K562 (cell line): ENCODE measurements at regions not wholly inside any gene's neighbourhood (a gene's known extent, or its start where the extent isn't known, plus 50 kb on each side); places are given as distances from the start of the nearest gene placed in this dataset.

Experiments used
- CREBBP ChIP-seq: IDR thresholded peaks from one replicate; pipeline ENCODE4 v1.6.1; 2012; ENCODE audit warnings: low read depth, mild to moderate bottlenecking, control low read depth, inconsistent platforms, low read length
- MAFF ChIP-seq: IDR thresholded peaks from 2 replicates; pipeline ENCODE4 v1.6.1; 2012; ENCODE audit warnings: low read length, improper control_type of control experiment
- SETDB1 ChIP-seq: IDR thresholded peaks from one replicate; pipeline ENCODE4 v1.6.1; 2012; ENCODE audit warnings: low read length, control low read depth, inconsistent platforms
- ZFP30 ChIP-seq: fragments of 250-450 bp; sonication (Bioruptor Pico); IDR thresholded peaks from 2 replicates; pipeline ENCODE4 v1.8.0; 2022; ENCODE audit warnings: moderate library complexity, mild to moderate bottlenecking, inconsistent platforms, borderline replicate concordance
- ZHX1 ChIP-seq: fragments of 150-350 bp; conservative IDR thresholded peaks from 2 replicates; pipeline ENCODE4 v1.6.1; 2014; ENCODE audit warnings: low read length
- ZNF253 ChIP-seq: fragments of 250-450 bp; sonication (Bioruptor Pico); conservative IDR thresholded peaks from 2 replicates; pipeline ENCODE4 v1.6.1; 2021; ENCODE audit warnings: mild to moderate bottlenecking
- TF ChIP-seq, protein P1 (sequence below): fragments of 200-800 bp; sonication (Bioruptor generic); IDR thresholded peaks from 2 replicates; pipeline ENCODE4 v1.6.1; 2016; ENCODE audit warnings: missing genetic modification characterization, missing compliant biosample characterization

- TF ChIP-seq ZHX1 (no peak), MAFF (no peak), ZNF253 (CRISPR knock-in tag) (no peak), CREBBP (no peak), SETDB1 (no peak), ZFP30 (CRISPR knock-in tag) (no peak)
- TF ChIP-seq, protein P1, sequence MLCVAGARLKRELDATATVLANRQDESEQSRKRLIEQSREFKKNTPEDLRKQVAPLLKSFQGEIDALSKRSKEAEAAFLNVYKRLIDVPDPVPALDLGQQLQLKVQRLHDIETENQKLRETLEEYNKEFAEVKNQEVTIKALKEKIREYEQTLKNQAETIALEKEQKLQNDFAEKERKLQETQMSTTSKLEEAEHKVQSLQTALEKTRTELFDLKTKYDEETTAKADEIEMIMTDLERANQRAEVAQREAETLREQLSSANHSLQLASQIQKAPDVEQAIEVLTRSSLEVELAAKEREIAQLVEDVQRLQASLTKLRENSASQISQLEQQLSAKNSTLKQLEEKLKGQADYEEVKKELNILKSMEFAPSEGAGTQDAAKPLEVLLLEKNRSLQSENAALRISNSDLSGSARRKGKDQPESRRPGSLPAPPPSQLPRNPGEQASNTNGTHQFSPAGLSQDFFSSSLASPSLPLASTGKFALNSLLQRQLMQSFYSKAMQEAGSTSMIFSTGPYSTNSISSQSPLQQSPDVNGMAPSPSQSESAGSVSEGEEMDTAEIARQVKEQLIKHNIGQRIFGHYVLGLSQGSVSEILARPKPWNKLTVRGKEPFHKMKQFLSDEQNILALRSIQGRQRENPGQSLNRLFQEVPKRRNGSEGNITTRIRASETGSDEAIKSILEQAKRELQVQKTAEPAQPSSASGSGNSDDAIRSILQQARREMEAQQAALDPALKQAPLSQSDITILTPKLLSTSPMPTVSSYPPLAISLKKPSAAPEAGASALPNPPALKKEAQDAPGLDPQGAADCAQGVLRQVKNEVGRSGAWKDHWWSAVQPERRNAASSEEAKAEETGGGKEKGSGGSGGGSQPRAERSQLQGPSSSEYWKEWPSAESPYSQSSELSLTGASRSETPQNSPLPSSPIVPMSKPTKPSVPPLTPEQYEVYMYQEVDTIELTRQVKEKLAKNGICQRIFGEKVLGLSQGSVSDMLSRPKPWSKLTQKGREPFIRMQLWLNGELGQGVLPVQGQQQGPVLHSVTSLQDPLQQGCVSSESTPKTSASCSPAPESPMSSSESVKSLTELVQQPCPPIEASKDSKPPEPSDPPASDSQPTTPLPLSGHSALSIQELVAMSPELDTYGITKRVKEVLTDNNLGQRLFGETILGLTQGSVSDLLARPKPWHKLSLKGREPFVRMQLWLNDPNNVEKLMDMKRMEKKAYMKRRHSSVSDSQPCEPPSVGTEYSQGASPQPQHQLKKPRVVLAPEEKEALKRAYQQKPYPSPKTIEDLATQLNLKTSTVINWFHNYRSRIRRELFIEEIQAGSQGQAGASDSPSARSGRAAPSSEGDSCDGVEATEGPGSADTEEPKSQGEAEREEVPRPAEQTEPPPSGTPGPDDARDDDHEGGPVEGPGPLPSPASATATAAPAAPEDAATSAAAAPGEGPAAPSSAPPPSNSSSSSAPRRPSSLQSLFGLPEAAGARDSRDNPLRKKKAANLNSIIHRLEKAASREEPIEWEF (CRISPR knock-in tag) = no peak
Measured at GRCh38 chr1:17914987-17915386, 159.9 kb downstream of the ACTL8 start (continued).
